ENCODE measurements at regions not wholly inside any gene's neighbourhood (a gene's known extent, or its start where the extent isn't known, plus 50 kb on each side); places are given as distances from the start of the nearest gene placed in this dataset.

DNA sequence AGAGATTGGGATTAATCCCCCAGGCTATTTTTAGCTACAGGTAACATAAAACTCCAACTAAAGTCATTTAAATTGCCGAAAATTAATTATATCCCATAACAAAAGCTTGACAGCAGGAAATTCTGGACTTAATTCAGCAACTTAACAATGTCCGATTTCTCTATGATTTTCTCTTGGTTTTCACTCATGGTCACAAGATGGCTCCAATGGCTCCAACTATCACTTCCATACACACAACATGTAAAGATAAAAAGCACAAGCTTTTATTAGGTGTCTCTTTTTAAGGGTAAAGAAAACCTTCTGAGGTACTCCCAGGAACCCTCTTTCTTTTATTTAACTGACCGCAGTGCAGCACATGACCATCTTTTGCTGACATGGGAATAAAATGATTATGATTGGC is 363.5 kb upstream of the PTBP2 start:
- TF ChIP-seq CTCF (IDR thresholded peaks at IDR 0.05) = no peak
- no peak for TF ChIP-seq POLR2AphosphoS5 (IDR thresholded peaks at IDR 0.05; ENCODE audit: low read depth, low read length)
- no peak for TF ChIP-seq RAD21 (IDR thresholded peaks at IDR 0.05; ENCODE audit: low read length)
- TF ChIP-seq SIN3A (IDR thresholded peaks at IDR 0.05; ENCODE audit: borderline replicate concordance, low read depth, low read length) = no peak
- TF ChIP-seq NRF1 (IDR thresholded peaks at IDR 0.05; ENCODE audit: low read depth, low read length) = no peak
- no peak for TF ChIP-seq MAX (IDR thresholded peaks at IDR 0.05; ENCODE audit: low read depth)
- no peak for TF ChIP-seq GABPA (IDR thresholded peaks at IDR 0.05; ENCODE audit: low read depth)
- no peak for TF ChIP-seq EP300 (IDR thresholded peaks at IDR 0.05; ENCODE audit: borderline replicate concordance in 1 of 2, low read depth in 1 of 2, low read length in 1 of 2)
- no peak for TF ChIP-seq EZH2phosphoT487 (IDR thresholded peaks at IDR 0.05; ENCODE audit: borderline replicate concordance, low read depth)
- no peak for TF ChIP-seq YY1 (IDR thresholded peaks at IDR 0.05; ENCODE audit: low read depth)
- TF ChIP-seq, protein P1, sequence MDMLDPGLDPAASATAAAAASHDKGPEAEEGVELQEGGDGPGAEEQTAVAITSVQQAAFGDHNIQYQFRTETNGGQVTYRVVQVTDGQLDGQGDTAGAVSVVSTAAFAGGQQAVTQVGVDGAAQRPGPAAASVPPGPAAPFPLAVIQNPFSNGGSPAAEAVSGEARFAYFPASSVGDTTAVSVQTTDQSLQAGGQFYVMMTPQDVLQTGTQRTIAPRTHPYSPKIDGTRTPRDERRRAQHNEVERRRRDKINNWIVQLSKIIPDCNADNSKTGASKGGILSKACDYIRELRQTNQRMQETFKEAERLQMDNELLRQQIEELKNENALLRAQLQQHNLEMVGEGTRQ (IDR thresholded peaks at IDR 0.05; ENCODE audit: borderline replicate concordance, low read depth, low read length) = no peak
- TF ChIP-seq FOXM1 (IDR thresholded peaks at IDR 0.05; ENCODE audit: low read depth) = no peak
- TF ChIP-seq, protein P2, sequence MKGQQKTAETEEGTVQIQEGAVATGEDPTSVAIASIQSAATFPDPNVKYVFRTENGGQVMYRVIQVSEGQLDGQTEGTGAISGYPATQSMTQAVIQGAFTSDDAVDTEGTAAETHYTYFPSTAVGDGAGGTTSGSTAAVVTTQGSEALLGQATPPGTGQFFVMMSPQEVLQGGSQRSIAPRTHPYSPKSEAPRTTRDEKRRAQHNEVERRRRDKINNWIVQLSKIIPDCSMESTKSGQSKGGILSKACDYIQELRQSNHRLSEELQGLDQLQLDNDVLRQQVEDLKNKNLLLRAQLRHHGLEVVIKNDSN (IDR thresholded peaks at IDR 0.05; ENCODE audit: borderline replicate concordance, low read depth) = no peak

All from SK-N-SH (cell line).